22Rv1 (cell line): ENCODE measurements at regions not wholly inside any gene's neighbourhood (a gene's known extent, or its start where the extent isn't known, plus 50 kb on each side); places are given as distances from the start of the nearest gene placed in this dataset.

Experiments
- CTCF ChIP-seq: fragments of 450-650 bp; IDR thresholded peaks from 2 replicates; pipeline ENCODE4 v1.5.1; 2017; ENCODE audit warnings: mild to moderate bottlenecking
- ZFX ChIP-seq: fragments of 450-650 bp; IDR thresholded peaks from 2 replicates; pipeline ENCODE4 v1.6.1; 2017; ENCODE audit warnings: antibody characterized with exemption, borderline replicate concordance

DNA sequence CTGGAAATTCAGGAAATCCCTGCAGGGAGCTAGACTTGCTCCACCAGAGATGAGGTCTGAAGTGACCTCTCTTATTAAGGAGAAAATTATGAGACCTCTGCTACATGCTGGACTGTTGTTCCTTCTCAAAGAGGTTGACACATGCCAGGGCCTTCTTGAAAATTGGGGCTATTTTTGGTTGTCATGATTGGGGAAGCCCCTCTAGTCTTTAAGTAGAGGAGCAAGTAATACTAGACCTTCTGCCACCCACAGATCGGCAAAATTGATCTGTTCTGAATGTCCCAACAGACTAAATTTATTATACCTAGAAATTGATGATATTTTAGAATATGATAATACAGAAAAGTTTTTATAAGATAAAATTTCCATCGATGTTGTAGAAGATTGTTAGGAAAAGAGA lies 160.8 kb upstream of the GRB10 start:
- TF ChIP-seq CTCF (no peak), ZFX (no peak)
